Brain microvascular endothelial cell (primary cell): ENCODE measurements at regions not wholly inside any gene's neighbourhood (a gene's known extent, or its start where the extent isn't known, plus 50 kb on each side); places are given as distances from the start of the nearest gene placed in this dataset.

Experiments used
- DNase-seq: peaks from one replicate; pipeline ENCODE4 v3.0.0-alpha.2; 2020
- H3K27ac ChIP-seq: fragments of 250-450 bp; sonication (Bioruptor Pico); 2 replicates; pipeline ENCODE4 v1.5.1; 2020; ENCODE audit warnings: mild to moderate bottlenecking, moderate library complexity
- H3K27me3 ChIP-seq: fragments of 250-450 bp; sonication (Bioruptor Pico); replicated peaks from 2 replicates; pipeline ENCODE4 v1.5.1; 2020; ENCODE audit warnings: mild to moderate bottlenecking
- H3K36me3 ChIP-seq: fragments of 250-450 bp; sonication (Bioruptor Pico); replicated peaks from 2 replicates; pipeline ENCODE4 v1.5.1; 2020; ENCODE audit warnings: mild to moderate bottlenecking
- H3K4me3 ChIP-seq: 2 replicates; pipeline ENCODE4 v1.5.1; 2011; ENCODE audit warnings: low read depth, mild to moderate bottlenecking, control low read depth, low read length, moderate library complexity
- in situ Hi-C: cut with HindIII; loops from 2 replicates; pipeline ENCODE4 v1.10.0; 2017; ENCODE audit warnings: low sequenced_read_pairs, low pct_ligation_motif_present
- TF ChIP-seq, protein P1 (sequence below): IDR thresholded peaks from 2 replicates; pipeline ENCODE4 v1.5.1; 2011; ENCODE audit warnings: low read depth, mild to moderate bottlenecking, moderate library complexity, low read length, control low read depth, inconsistent platforms; ENCODE audit errors: missing control alignments

GRCh38 chr18:53686965-53687364 lies 537.5 kb downstream of the MBD2 start:
- TF ChIP-seq, protein P1, sequence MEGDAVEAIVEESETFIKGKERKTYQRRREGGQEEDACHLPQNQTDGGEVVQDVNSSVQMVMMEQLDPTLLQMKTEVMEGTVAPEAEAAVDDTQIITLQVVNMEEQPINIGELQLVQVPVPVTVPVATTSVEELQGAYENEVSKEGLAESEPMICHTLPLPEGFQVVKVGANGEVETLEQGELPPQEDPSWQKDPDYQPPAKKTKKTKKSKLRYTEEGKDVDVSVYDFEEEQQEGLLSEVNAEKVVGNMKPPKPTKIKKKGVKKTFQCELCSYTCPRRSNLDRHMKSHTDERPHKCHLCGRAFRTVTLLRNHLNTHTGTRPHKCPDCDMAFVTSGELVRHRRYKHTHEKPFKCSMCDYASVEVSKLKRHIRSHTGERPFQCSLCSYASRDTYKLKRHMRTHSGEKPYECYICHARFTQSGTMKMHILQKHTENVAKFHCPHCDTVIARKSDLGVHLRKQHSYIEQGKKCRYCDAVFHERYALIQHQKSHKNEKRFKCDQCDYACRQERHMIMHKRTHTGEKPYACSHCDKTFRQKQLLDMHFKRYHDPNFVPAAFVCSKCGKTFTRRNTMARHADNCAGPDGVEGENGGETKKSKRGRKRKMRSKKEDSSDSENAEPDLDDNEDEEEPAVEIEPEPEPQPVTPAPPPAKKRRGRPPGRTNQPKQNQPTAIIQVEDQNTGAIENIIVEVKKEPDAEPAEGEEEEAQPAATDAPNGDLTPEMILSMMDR, result peak; percentile 10
- no peaks in the 10 kb centered on the region for H3K27me3 ChIP-seq
- DNase-seq, result no peak
- in situ Hi-C loops, result no loop called here
- H3K4me3 ChIP-seq, result no peak overlapping the region
- no peaks in the 10 kb centered on the region for H3K36me3 ChIP-seq
- H3K27ac ChIP-seq, result no peak overlapping the region

DNA sequence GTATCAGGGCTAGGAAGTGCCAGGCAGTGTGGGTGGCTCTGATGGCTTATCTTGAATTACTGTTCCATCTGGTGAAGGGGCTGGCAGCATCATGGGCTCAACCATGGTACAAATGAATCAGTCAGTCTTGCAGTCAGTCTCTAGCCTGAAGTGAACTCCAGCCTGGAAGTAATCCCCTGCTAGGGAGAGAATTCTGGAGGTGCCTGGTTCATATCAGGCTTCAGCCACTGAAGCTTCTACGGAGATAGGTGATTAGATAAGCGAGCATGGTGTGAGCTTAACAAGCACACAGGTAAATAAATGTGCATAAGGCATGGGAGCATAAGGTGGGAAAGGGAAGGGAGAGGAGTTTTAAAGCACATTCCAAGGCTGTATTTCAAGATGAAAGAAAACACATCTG lies 541.7 kb downstream of the MBD2 start:
- no peak for DNase-seq
- no peak overlapping the region for H3K27ac ChIP-seq
- in situ Hi-C loops, result no loop called here
- H3K36me3 ChIP-seq, result no peaks in the 10 kb centered on the region
- H3K27me3 ChIP-seq, result no peaks in the 10 kb centered on the region
- no peak overlapping the region for H3K4me3 ChIP-seq
- TF ChIP-seq, protein P1, result no peak

- in situ Hi-C loops, result no loop called here
- DNase-seq, result no peak
- Histone ChIP-seq H3K36me3 (no peaks in the 10 kb centered on the region), H3K4me3 (no peak overlapping the region), H3K27me3 (no peaks in the 10 kb centered on the region), H3K27ac (no peak overlapping the region)
- TF ChIP-seq, protein P1, result no peak
Measured at GRCh38 chr18:53677480-53677879, 547.0 kb downstream of the MBD2 start.

GRCh38 chr18:53665701-53666100 lies 558.8 kb downstream of the MBD2 start:
- Histone ChIP-seq H3K27ac (no peak overlapping the region), H3K36me3 (no peaks in the 10 kb centered on the region), H3K27me3 (no peaks in the 10 kb centered on the region), H3K4me3 (no peak overlapping the region)
- no peak for DNase-seq
- in situ Hi-C loops, result no loop called here
- TF ChIP-seq, protein P1, result no peak

DNA sequence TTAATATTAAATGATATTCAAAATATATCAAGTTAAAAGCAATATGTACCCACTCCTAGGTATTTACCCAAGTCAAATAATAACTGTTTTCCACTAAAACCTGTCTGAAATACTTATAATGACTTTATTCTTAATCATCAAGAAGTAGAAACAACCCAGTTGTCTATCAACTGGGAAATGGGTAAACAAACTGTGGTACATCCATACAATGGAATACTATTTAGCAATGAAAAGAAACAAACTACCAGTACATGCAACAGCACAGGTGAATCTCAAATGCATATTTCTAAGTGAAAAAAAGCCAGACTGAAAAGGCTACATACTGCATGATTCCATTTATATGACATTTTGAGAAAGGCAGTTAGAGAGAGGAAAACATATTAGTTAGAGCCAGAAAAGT lies 559.9 kb downstream of the MBD2 start:
- Histone ChIP-seq H3K4me3 (no peak overlapping the region), H3K27ac (no peak overlapping the region), H3K27me3 (no peaks in the 10 kb centered on the region), H3K36me3 (no peaks in the 10 kb centered on the region)
- no peak for DNase-seq
- TF ChIP-seq, protein P1, result no peak
- in situ Hi-C loops, result no loop called here

DNA sequence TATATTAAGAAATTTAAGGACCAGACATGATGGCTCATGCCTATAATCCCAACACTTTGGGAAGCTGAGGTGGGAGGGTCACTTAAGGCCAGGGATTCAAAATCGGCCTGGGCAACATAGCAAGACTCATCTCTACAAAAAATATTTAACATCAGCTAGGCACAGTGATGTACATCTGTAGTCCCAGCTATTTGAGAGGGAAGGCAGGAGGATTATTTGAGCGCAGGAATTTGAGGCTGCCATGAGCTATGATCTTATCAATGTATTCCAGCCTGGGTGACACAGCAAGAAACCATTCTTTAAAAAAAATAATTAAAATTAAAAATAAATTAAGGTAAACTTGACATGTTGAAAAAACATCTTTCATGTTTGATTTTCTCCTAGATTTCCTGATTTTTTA lies 564.2 kb downstream of the MBD2 start:
- TF ChIP-seq, protein P1, result no peak
- no peak for DNase-seq
- Histone ChIP-seq H3K27me3 (no peaks in the 10 kb centered on the region), H3K27ac (no peak overlapping the region), H3K4me3 (no peak overlapping the region), H3K36me3 (no peaks in the 10 kb centered on the region)
- in situ Hi-C loops, result no loop called here
